GM23338 (cell line): ENCODE measurements at regions not wholly inside any gene's neighbourhood (a gene's known extent, or its start where the extent isn't known, plus 50 kb on each side); places are given as distances from the start of the nearest gene placed in this dataset.

Source experiments
- ATAC-seq: fragments of 200-7000 bp; cut with Tn5 transposase; 3 replicates; pipeline ENCODE4 v1.9.1; 2020
- DNase-seq: peaks from one replicate; pipeline ENCODE4 v3.0.0-alpha.2; 2015; ENCODE audit warnings: low spot score
- H2AFZ ChIP-seq: fragments of 200-600 bp; sonication (generic); 2 replicates; pipeline ENCODE4 v1.8.0; 2016; ENCODE audit warnings: antibody characterized with exemption, mild to moderate bottlenecking, moderate library complexity
- H3F3A ChIP-seq: fragments of 200-600 bp; sonication (generic); replicated peaks from 2 replicates; pipeline ENCODE4 v1.8.0; 2017; ENCODE audit warnings: antibody characterized with exemption, mixed run types, low read depth
- H3K27ac ChIP-seq: fragments of 200-600 bp; sonication (generic); 2 replicates; pipeline ENCODE4 v1.6.1; 2016; ENCODE audit warnings: low read depth
- H3K27me3 ChIP-seq: fragments of 200-600 bp; sonication (generic); 2 replicates; pipeline ENCODE4 v1.8.0; 2016; ENCODE audit warnings: mild to moderate bottlenecking, mixed run types, moderate library complexity; ENCODE audit not compliant: insufficient read depth
- H3K36me3 ChIP-seq: fragments of 200-600 bp; sonication (generic); 2 replicates; pipeline ENCODE4 v1.8.0; 2016; ENCODE audit warnings: mild to moderate bottlenecking; ENCODE audit not compliant: insufficient read depth
- H3K4me1 ChIP-seq: fragments of 200-600 bp; sonication (generic); 2 replicates; pipeline ENCODE4 v1.8.0; 2016; ENCODE audit warnings: mild to moderate bottlenecking, moderate library complexity; ENCODE audit not compliant: insufficient read depth
- H3K4me2 ChIP-seq: fragments of 200-600 bp; sonication (generic); 2 replicates; pipeline ENCODE4 v1.7.1; 2017; ENCODE audit warnings: mixed run types
- H3K4me3 ChIP-seq: fragments of 200-600 bp; sonication (generic); 2 replicates; pipeline ENCODE4 v1.6.1; 2016; ENCODE audit warnings: mixed run types
- H3K79me2 ChIP-seq: fragments of 200-600 bp; sonication (generic); replicated peaks from 2 replicates; pipeline ENCODE4 v1.8.0; 2017; ENCODE audit warnings: mild to moderate bottlenecking; ENCODE audit not compliant: insufficient read depth
- H3K9me2 ChIP-seq: fragments of 200-600 bp; sonication (generic); 2 replicates; pipeline ENCODE4 v1.8.0; 2017; ENCODE audit not compliant: insufficient read depth
- H4K20me1 ChIP-seq: fragments of 200-600 bp; sonication (generic); replicated peaks from 2 replicates; pipeline ENCODE4 v1.8.0; 2017; ENCODE audit warnings: mild to moderate bottlenecking; ENCODE audit not compliant: insufficient read depth
- H3K27ac Mint-ChIP-seq: 2 replicates; pipeline ENCODE4 v1.8.0; 2020; ENCODE audit warnings: inconsistent platforms, mild to moderate bottlenecking, moderate library complexity, mixed read lengths
- H3K27me3 Mint-ChIP-seq: 3 replicates; pipeline ENCODE4 v1.8.0; 2022; ENCODE audit warnings: low read depth, mild to moderate bottlenecking, moderate library complexity, mixed read lengths, inconsistent platforms; ENCODE audit not compliant: insufficient read depth, poor library complexity
- H3K36me3 Mint-ChIP-seq: 3 replicates; pipeline ENCODE4 v1.8.0; 2021; ENCODE audit warnings: low read depth, mild to moderate bottlenecking, inconsistent platforms, moderate library complexity, mixed read lengths
- H3K4me1 Mint-ChIP-seq: 3 replicates; pipeline ENCODE4 v1.8.0; 2020; ENCODE audit warnings: mild to moderate bottlenecking, inconsistent platforms, mixed read lengths
- H3K4me3 Mint-ChIP-seq: 3 replicates; pipeline ENCODE4 v1.8.0; 2021; ENCODE audit warnings: moderate library complexity, mild to moderate bottlenecking, inconsistent platforms, mixed read lengths
- H3K9me3 Mint-ChIP-seq: 3 replicates; pipeline ENCODE4 v1.8.0; 2020; ENCODE audit warnings: moderate library complexity, mild to moderate bottlenecking, inconsistent platforms, mixed read lengths
- CREB1 ChIP-seq: fragments of 250-450 bp; sonication (Bioruptor Pico); IDR thresholded peaks from 2 replicates; pipeline ENCODE4 v1.5.0; 2020; ENCODE audit warnings: low read depth, mild to moderate bottlenecking, moderate library complexity
- CTCF ChIP-seq, 2 experiments: fragments of 200-600 bp in 1 of 2; sonication (generic) in 1 of 2; conservative IDR thresholded peaks; 2 replicates each; pipeline versions ENCODE4 v1.5.1 to v1.6.1; 2016 to 2017; ENCODE audit warnings: antibody characterized with exemption in 2 of 2, low read depth in 2 of 2, mild to moderate bottlenecking in 2 of 2, moderate library complexity in 1 of 2
- ETS1 ChIP-seq: IDR thresholded peaks from 2 replicates; pipeline ENCODE4 v1.6.1; 2016; ENCODE audit warnings: antibody characterized with exemption
- EZH2 ChIP-seq: fragments of 200-600 bp; sonication (generic); IDR thresholded peaks from one replicate; pipeline ENCODE4 v1.8.0; 2017; ENCODE audit warnings: antibody characterized with exemption, mild to moderate bottlenecking, low read depth; ENCODE audit not compliant: unreplicated experiment
- EZH2phosphoT487 ChIP-seq: fragments of 200-600 bp; sonication (generic); IDR thresholded peaks from one replicate; pipeline ENCODE4 v1.8.1; 2018; ENCODE audit warnings: antibody characterized with exemption; ENCODE audit not compliant: unreplicated experiment
- JUNB ChIP-seq: IDR thresholded peaks from one replicate; pipeline ENCODE4 v1.6.1; 2016; ENCODE audit warnings: antibody characterized with exemption; ENCODE audit not compliant: unreplicated experiment
- NANOG ChIP-seq: IDR thresholded peaks from 2 replicates; pipeline ENCODE4 v1.6.1; 2016; ENCODE audit warnings: antibody characterized with exemption, borderline replicate concordance
- POLR2AphosphoS5 ChIP-seq: IDR thresholded peaks from 2 replicates; pipeline ENCODE4 v1.6.1; 2016; ENCODE audit warnings: antibody characterized with exemption, low read depth
- REST ChIP-seq: IDR thresholded peaks from one replicate; pipeline ENCODE4 v1.6.1; 2018; ENCODE audit warnings: antibody characterized with exemption; ENCODE audit not compliant: unreplicated experiment
- STAT1 ChIP-seq: IDR thresholded peaks from one replicate; pipeline ENCODE4 v1.6.1; 2016; ENCODE audit warnings: antibody characterized with exemption; ENCODE audit not compliant: unreplicated experiment
- ZNF114 ChIP-seq: fragments of 250-450 bp; sonication (Bioruptor Pico); IDR thresholded peaks from 2 replicates; pipeline ENCODE4 v1.5.0; 2020; ENCODE audit warnings: mild to moderate bottlenecking, moderate library complexity
- ZNF331 ChIP-seq: fragments of 250-450 bp; sonication (Bioruptor Pico); IDR thresholded peaks from 2 replicates; pipeline ENCODE4 v1.5.0; 2020; ENCODE audit warnings: low read depth, mild to moderate bottlenecking, moderate library complexity
- ZNF462 ChIP-seq: fragments of 250-450 bp; sonication (Bioruptor Pico); IDR thresholded peaks from 2 replicates; pipeline ENCODE4 v1.5.0; 2020; ENCODE audit warnings: mild to moderate bottlenecking, moderate library complexity

GRCh38 chrX:12058087-12058486, 80.2 kb upstream of the FRMPD4 start:
- TF ChIP-seq STAT1 (no peak), ZNF331 (no peak), NANOG (no peak), POLR2AphosphoS5 (no peak), REST (no peak), EZH2phosphoT487 (no peak), CREB1 (CRISPR knock-in tag) (no peak), ETS1 (no peak), JUNB (no peak), ZNF462 (no peak), EZH2 (no peak), CTCF (conservative IDR thresholded peaks at IDR 0.05; ENCODE audit: low read depth in 2 of 2) (no peak), ZNF114 (CRISPR knock-in tag) (no peak)
- ATAC-seq (no peak), DNase-seq (no peak)
- H3K4me3 ChIP-seq: no peak overlapping the region
- Mint-ChIP-seq H3K27me3 (no peaks in the 10 kb centered on the region), H3K9me3 (peaks cover 2% of the 10 kb centered on the region; the same call in 1 of the 3 replicates), H3K4me1 (no peaks in the 10 kb centered on the region), H3K4me3 (no peak overlapping the region), H3K27ac (no peak overlapping the region), H3K36me3 (no peaks in the 10 kb centered on the region)
- H3K4me2 ChIP-seq: no peak overlapping the region
- no peaks in the 10 kb centered on the region for H4K20me1 ChIP-seq
- H3K36me3 ChIP-seq: no peaks in the 10 kb centered on the region
- no peaks in the 10 kb centered on the region for H3K4me1 ChIP-seq
- no peaks in the 10 kb centered on the region for H3F3A ChIP-seq
- H3K27ac ChIP-seq: no peak overlapping the region
- no peak overlapping the region for H2AFZ ChIP-seq
- no peaks in the 10 kb centered on the region for H3K79me2 ChIP-seq
- H3K27me3 ChIP-seq: no peaks in the 10 kb centered on the region
- H3K9me2 ChIP-seq: no peaks in the 10 kb centered on the region
